CD4-positive, alpha-beta T cell (primary cell): ENCODE measurements at regions not wholly inside any gene's neighbourhood (a gene's known extent, or its start where the extent isn't known, plus 50 kb on each side); places are given as distances from the start of the nearest gene placed in this dataset.

Experiments used
- ATAC-seq: fragments of 200-7000 bp; cut with Tn5 transposase; one replicate; pipeline ENCODE4 v1.10.0; 2022; ENCODE audit warnings: mild to moderate bottlenecking; ENCODE audit not compliant: poor library complexity
- CTCF ChIA-PET: fragments of 350-600 bp; sonication (Branson Sonifier 250); formaldehyde crosslinking; loops from one replicate; lab custom pipeline; 2021; ENCODE audit warnings: antibody characterized with exemption, inconsistent platforms; lab: Charles Lee
- POLR2A ChIA-PET: fragments of 350-600 bp; sonication (Branson Sonifier 250); formaldehyde crosslinking; loops from one replicate; lab custom pipeline; 2021; ENCODE audit warnings: antibody characterized with exemption, inconsistent platforms; lab: Charles Lee
- DNase-seq, 14 experiments: peaks; one replicate each; pipeline ENCODE4 v3.0.0-alpha.2; 2013 to 2020; ENCODE audit warnings: mixed read lengths in 2 of 14
- H3K27ac ChIP-seq, 2 donors: one replicate each; pipeline versions ENCODE4 v1.5.1 to v1.7.0; 2013; ENCODE audit warnings: low read length in 2 of 2, low read depth in 1 of 2, mild to moderate bottlenecking in 1 of 2
- H3K27me3 ChIP-seq, 2 experiments: 1 replicate in 1 of 2; 2 replicates in 1 of 2; pipeline versions ENCODE4 v1.6.1 to v1.7.0; 2013; ENCODE audit warnings: low read length in 2 of 2, control low read depth in 1 of 2, mild to moderate bottlenecking in 1 of 2, moderate library complexity in 1 of 2; ENCODE audit not compliant: insufficient read depth in 2 of 2, control insufficient read depth in 1 of 2
- H3K36me3 ChIP-seq: one replicate; pipeline ENCODE4 v1.6.1; 2013; ENCODE audit warnings: low read length, control low read depth; ENCODE audit not compliant: insufficient read depth
- H3K4me1 ChIP-seq: one replicate; pipeline ENCODE4 v1.6.1; 2013; ENCODE audit warnings: low read length, control low read depth; ENCODE audit not compliant: insufficient read depth
- H3K4me3 ChIP-seq: one replicate; pipeline ENCODE4 v1.5.1; 2013; ENCODE audit warnings: mild to moderate bottlenecking, low read length, moderate library complexity
- H3K9me3 ChIP-seq, 2 experiments: 1 replicate in 1 of 2; 2 replicates in 1 of 2; pipeline versions ENCODE4 v1.6.1 to v1.7.0; 2013; ENCODE audit warnings: low read length in 2 of 2, mild to moderate bottlenecking in 2 of 2, control low read depth in 1 of 2, moderate library complexity in 1 of 2; ENCODE audit not compliant: control insufficient read depth in 1 of 2, insufficient read depth in 1 of 2
- H3K27ac Mint-ChIP-seq: one replicate; pipeline ENCODE4 v1.8.0; 2020; ENCODE audit warnings: mixed read lengths
- H3K27me3 Mint-ChIP-seq: one replicate; pipeline ENCODE4 v1.8.0; 2021; ENCODE audit warnings: mixed read lengths
- H3K36me3 Mint-ChIP-seq: one replicate; pipeline ENCODE4 v1.8.0; 2021; ENCODE audit warnings: low read depth, mixed read lengths
- H3K4me1 Mint-ChIP-seq: one replicate; pipeline ENCODE4 v1.8.0; 2021; ENCODE audit warnings: low read depth, mixed read lengths
- H3K4me3 Mint-ChIP-seq: one replicate; pipeline ENCODE4 v1.8.0; 2020; ENCODE audit warnings: mild to moderate bottlenecking, mixed read lengths
- H3K9me3 Mint-ChIP-seq: one replicate; pipeline ENCODE4 v1.8.0; 2020; ENCODE audit warnings: mixed read lengths
- intact Hi-C, 2 experiments: fragments of 100-400 bp; cut with DNase I in 1 of 2; cut with micrococcal nuclease in 1 of 2; formaldehyde crosslinking; loops; one replicate each; pipeline versions ENCODE4 v1.15.1 to v1.9.0; 2023 to 2025; cut with DNase I, micrococcal nuclease
- TF ChIP-seq, protein P1 (sequence below): fragments of 200-600 bp; IDR thresholded peaks from one replicate; pipeline ENCODE4 v1.8.0; 2022; ENCODE audit warnings: antibody characterized with exemption, mild to moderate bottlenecking

DNA sequence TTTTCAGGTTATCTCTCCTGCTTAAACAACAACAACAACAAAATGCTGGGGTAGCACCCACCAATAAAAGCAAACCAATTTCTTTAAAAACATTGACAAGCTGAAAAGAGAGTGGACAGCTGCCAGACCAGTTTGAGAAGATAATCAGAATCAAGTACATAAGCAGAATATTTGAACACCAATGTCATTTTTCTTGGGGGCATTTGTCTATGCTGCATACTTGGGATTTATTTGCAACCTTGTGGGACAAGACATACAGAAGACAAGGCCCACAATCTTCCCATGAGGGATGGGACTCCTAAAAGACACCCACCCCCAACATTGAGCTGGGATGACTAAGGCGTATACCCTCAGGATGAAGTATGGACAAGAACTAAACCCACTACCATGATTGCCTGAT is 62.2 kb upstream of the NXPH2 start:
- TF ChIP-seq, protein P1, sequence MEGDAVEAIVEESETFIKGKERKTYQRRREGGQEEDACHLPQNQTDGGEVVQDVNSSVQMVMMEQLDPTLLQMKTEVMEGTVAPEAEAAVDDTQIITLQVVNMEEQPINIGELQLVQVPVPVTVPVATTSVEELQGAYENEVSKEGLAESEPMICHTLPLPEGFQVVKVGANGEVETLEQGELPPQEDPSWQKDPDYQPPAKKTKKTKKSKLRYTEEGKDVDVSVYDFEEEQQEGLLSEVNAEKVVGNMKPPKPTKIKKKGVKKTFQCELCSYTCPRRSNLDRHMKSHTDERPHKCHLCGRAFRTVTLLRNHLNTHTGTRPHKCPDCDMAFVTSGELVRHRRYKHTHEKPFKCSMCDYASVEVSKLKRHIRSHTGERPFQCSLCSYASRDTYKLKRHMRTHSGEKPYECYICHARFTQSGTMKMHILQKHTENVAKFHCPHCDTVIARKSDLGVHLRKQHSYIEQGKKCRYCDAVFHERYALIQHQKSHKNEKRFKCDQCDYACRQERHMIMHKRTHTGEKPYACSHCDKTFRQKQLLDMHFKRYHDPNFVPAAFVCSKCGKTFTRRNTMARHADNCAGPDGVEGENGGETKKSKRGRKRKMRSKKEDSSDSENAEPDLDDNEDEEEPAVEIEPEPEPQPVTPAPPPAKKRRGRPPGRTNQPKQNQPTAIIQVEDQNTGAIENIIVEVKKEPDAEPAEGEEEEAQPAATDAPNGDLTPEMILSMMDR = no peak
- Histone ChIP-seq H3K27me3 (peaks cover 0 to 6% of the 10 kb centered on the region in 2 experiments), H3K4me1 (no peaks in the 10 kb centered on the region), H3K4me3 (no peak overlapping the region), H3K27ac (no peak overlapping the region), H3K9me3 (no peaks in the 10 kb centered on the region), H3K36me3 (no peaks in the 10 kb centered on the region)
- ATAC-seq = no peak
- Mint-ChIP-seq H3K4me1 (no peaks in the 10 kb centered on the region), H3K4me3 (no peak overlapping the region), H3K27me3 (peaks cover 6% of the 10 kb centered on the region), H3K27ac (no peak overlapping the region), H3K36me3 (no peaks in the 10 kb centered on the region), H3K9me3 (no peaks in the 10 kb centered on the region)
- no peak for DNase-seq
- intact Hi-C loops = no loop called here
- ChIA-PET POLR2A (no interaction called here), CTCF (no interaction called here)

DNA sequence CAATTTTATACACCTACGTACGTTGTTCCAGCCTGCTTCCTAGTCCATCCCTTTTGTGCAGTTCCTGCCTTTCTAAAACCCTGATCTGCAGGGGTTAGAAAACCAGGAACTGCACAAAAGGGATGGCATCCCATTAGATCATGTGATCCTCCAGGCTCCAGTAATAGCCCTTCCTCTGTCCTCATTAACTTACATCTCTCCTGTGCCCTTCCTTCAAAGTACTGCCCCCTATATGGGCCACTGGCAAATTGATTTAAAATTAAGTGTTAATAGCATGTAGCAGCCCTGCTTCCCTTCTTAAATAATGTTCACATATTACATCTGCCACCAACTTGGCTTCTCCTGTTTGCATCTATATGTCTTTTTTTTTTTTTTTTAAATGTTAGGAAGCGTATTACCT is 61.3 kb upstream of the NXPH2 start:
- Mint-ChIP-seq H3K4me1 (no peaks in the 10 kb centered on the region), H3K4me3 (no peak overlapping the region), H3K27me3 (peaks cover 6% of the 10 kb centered on the region), H3K27ac (no peak overlapping the region), H3K9me3 (no peaks in the 10 kb centered on the region), H3K36me3 (no peaks in the 10 kb centered on the region)
- ChIA-PET POLR2A (interaction anchor here (0.5 kb wide), 1 partner anchor 31 kb away, joined by 4 read pairs; no protein-coding TSS in a partner anchor), CTCF (no interaction called here)
- intact Hi-C loops = no loop called here
- no peak overlapping the region for H3K27ac ChIP-seq
- DNase-seq (no peak), ATAC-seq (no peak)
- no peaks in the 10 kb centered on the region for H3K36me3 ChIP-seq
- TF ChIP-seq, protein P1 = no peak
- H3K4me3 ChIP-seq = no peak overlapping the region
- H3K4me1 ChIP-seq = no peaks in the 10 kb centered on the region
- H3K9me3 ChIP-seq = no peaks in the 10 kb centered on the region
- peaks cover 0 to 6% of the 10 kb centered on the region in 2 experiments for H3K27me3 ChIP-seq

DNA sequence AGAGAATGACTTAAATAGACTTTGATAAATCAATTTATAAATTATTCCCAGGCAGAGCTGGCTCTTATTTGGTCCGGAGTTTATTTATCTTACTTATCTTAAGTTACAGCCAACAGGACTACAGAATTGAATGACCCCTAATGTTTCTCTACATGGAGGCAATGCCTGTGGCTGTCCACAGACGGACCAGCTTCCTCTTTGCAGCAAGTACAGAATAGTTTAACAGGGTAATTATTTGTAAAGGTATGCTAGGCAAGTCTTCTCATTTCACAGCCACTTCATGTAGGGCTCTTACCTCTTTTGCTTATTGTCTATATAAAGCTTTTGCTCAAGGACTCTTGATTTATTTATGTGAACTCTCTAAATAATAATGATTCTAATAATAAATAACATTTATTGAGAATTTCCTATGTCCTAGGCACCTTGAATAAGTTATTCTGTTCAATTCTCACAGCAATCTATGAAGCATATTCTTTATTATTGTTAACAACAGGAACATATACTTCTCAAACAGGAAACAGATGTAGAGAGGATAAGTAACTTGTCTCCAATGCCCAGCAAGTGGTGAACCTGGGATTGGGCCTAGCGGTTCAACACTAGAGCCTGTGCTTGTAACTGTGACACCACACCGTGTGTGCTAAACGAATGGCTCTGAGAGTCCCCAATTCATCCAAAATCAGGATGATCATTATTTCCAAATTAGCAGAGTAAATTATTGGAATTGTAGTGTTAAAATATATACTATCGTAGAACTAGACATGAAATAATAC is 58.8 kb upstream of the NXPH2 start:
- TF ChIP-seq, protein P1 = no peak
- Mint-ChIP-seq H3K4me1 (no peaks in the 10 kb centered on the region), H3K27ac (no peak overlapping the region), H3K36me3 (no peaks in the 10 kb centered on the region), H3K27me3 (peaks cover 6% of the 10 kb centered on the region), H3K4me3 (no peak overlapping the region), H3K9me3 (no peaks in the 10 kb centered on the region)
- POLR2A ChIA-PET = no interaction called here
- intact Hi-C loops = no loop called here
- Histone ChIP-seq H3K9me3 (no peaks in the 10 kb centered on the region), H3K27ac (no peak overlapping the region), H3K36me3 (no peaks in the 10 kb centered on the region), H3K4me3 (no peak overlapping the region), H3K27me3 (peaks cover 0 to 6% of the 10 kb centered on the region in 2 experiments), H3K4me1 (no peaks in the 10 kb centered on the region)
- CTCF ChIA-PET = interaction anchor here (1.8 kb wide), 1 partner anchor 12 kb away, joined by 5 read pairs; no protein-coding TSS in a partner anchor
- ATAC-seq (no peak), DNase-seq (no peak)
